Spleen (tissue), 11 donors: ENCODE measurements at regions not wholly inside any gene's neighbourhood (a gene's known extent, or its start where the extent isn't known, plus 50 kb on each side); places are given as distances from the start of the nearest gene placed in this dataset.

Experiments
- DNase-seq: peaks from one replicate; pipeline ENCODE4 v3.0.0-alpha.2; 2020
- H3K27ac ChIP-seq, 8 donors: fragments of 200-600 bp; sonication (generic) in 7 of 8; 1 replicate in 4 of 8; 2 replicates in 4 of 8; pipeline versions ENCODE4 v1.5.0 to v1.8.0; 2016 to 2021; ENCODE audit warnings: inconsistent platforms in 4 of 8, mild to moderate bottlenecking in 4 of 8, moderate library complexity in 1 of 8
- H3K27me3 ChIP-seq, 7 donors: fragments of 200-600 bp; sonication (generic) in 6 of 7; replicated peaks in 1 of 7; 1 replicate in 4 of 7; 2 replicates in 3 of 7; pipeline versions ENCODE4 v1.5.0 to v1.8.0; 2016 to 2021; ENCODE audit warnings: inconsistent platforms in 3 of 7, mild to moderate bottlenecking in 1 of 7
- H3K36me3 ChIP-seq, 6 donors: fragments of 200-600 bp; sonication (generic) in 5 of 6; 1 replicate in 4 of 6; 2 replicates in 2 of 6; pipeline versions ENCODE4 v1.5.0 to v1.8.0; 2016 to 2021; ENCODE audit warnings: inconsistent platforms in 2 of 6
- H3K4me1 ChIP-seq, 6 donors: fragments of 200-600 bp; sonication (generic) in 5 of 6; 1 replicate in 3 of 6; 2 replicates in 3 of 6; pipeline versions ENCODE4 v1.5.0 to v1.8.0; 2016 to 2021; ENCODE audit warnings: inconsistent platforms in 3 of 6
- H3K4me3 ChIP-seq, 8 donors: fragments of 200-600 bp; sonication (generic) in 7 of 8; 1 replicate in 4 of 8; 2 replicates in 4 of 8; pipeline versions ENCODE4 v1.5.0 to v1.8.0; 2016 to 2021; ENCODE audit warnings: inconsistent platforms in 4 of 8, mild to moderate bottlenecking in 4 of 8, moderate library complexity in 2 of 8
- H3K9me3 ChIP-seq, 8 donors: fragments of 200-600 bp; sonication (generic) in 7 of 8; 1 replicate in 4 of 8; 2 replicates in 4 of 8; pipeline versions ENCODE4 v1.5.0 to v1.8.0; 2016 to 2021; ENCODE audit warnings: inconsistent platforms in 4 of 8
- POLR2A ChIP-seq, 3 donors: fragments of 450-650 bp; IDR thresholded peaks; one replicate each; pipeline ENCODE4 v1.5.1; 2017; ENCODE audit warnings: antibody characterized with exemption in 3 of 3, mild to moderate bottlenecking in 1 of 3
- POLR2AphosphoS5 ChIP-seq, 3 donors: sonication (generic); formaldehyde crosslinking; IDR thresholded peaks; one replicate each; pipeline ENCODE4 v1.5.1; 2017; ENCODE audit warnings: antibody characterized with exemption in 3 of 3
- WGBS, 5 donors: extraction: QIAGEN DNeasy Blood & Tissue Kit in 3 of 5; methylation state at CpG; one replicate each; pipeline versions ENCODE4 v1.1.5 to v1.1.7; 2013 to 2018; 5-methylcytosine and 5-hydroxymethylcytosine counted together
- intact Hi-C: fragments of 100-400 bp; cut with DNase I; formaldehyde crosslinking; loops from one replicate; pipeline ENCODE4 v1.15.0; 2023; ENCODE audit warnings: low total_unique reads
- TF ChIP-seq, protein P1 (sequence below), 11 experiments: fragments of 200-600 bp in 7 of 11; fragments of 450-650 bp in 4 of 11; sonication (generic) in 4 of 11; IDR thresholded peaks in 8 of 11; conservative IDR thresholded peaks in 3 of 11; 1 replicate in 7 of 11; 2 replicates in 4 of 11; pipeline versions ENCODE4 v1.4.0 to v1.8.0; 2016 to 2021; ENCODE audit warnings: antibody characterized with exemption in 11 of 11, inconsistent platforms in 4 of 11, mild to moderate bottlenecking in 1 of 11
- donor health status: healthy with polysubstance abuse.
- donor health status: DM: no; HTN: no; CAD: no; lungs with moderate emphysema.
- donor health status: DM: no; HTN: no; CAD: no.
- donor health status: Bipolar disorder and iron deficiency.
- donor health status: healthy.
- donor health status: DM: no; HTN: no; CAD: no.
- donor health status: DM: yes; HTN: yes; CAD: no.

DNA sequence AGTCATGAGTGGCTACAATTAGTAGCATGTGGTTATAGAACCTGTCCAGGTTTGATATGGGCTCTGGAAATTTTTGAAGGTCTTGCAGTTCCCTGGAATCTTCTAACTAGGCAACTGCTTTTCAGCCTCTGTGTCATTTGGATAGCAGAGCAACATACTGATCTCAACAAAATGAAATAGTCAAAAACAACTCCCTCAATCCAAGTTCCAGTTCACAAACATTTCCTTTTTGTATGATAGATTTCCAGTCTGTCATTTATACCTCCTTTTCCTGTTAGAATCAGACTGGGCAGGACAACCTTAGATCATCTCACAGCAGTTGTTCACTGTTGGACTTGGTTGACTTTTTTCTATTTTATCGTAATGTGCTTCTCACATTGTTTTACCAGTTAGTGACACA is 442.1 kb upstream of the PDE3A start:
- H3K9me3 ChIP-seq: no peaks in the 10 kb centered on the region
- no peaks in the 10 kb centered on the region for H3K36me3 ChIP-seq
- no peak overlapping the region for H3K27ac ChIP-seq
- H3K4me1 ChIP-seq: no peaks in the 10 kb centered on the region
- TF ChIP-seq, protein P1, sequence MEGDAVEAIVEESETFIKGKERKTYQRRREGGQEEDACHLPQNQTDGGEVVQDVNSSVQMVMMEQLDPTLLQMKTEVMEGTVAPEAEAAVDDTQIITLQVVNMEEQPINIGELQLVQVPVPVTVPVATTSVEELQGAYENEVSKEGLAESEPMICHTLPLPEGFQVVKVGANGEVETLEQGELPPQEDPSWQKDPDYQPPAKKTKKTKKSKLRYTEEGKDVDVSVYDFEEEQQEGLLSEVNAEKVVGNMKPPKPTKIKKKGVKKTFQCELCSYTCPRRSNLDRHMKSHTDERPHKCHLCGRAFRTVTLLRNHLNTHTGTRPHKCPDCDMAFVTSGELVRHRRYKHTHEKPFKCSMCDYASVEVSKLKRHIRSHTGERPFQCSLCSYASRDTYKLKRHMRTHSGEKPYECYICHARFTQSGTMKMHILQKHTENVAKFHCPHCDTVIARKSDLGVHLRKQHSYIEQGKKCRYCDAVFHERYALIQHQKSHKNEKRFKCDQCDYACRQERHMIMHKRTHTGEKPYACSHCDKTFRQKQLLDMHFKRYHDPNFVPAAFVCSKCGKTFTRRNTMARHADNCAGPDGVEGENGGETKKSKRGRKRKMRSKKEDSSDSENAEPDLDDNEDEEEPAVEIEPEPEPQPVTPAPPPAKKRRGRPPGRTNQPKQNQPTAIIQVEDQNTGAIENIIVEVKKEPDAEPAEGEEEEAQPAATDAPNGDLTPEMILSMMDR (IDR thresholded peaks at IDR 0.05 in 8 of 11, conservative IDR thresholded peaks at IDR 0.05 in 3 of 11): no peak
- TF ChIP-seq POLR2A (IDR thresholded peaks at IDR 0.05) (no peak), POLR2AphosphoS5 (IDR thresholded peaks at IDR 0.05) (no peak)
- no peak overlapping the region for H3K4me3 ChIP-seq
- intact Hi-C loops: no loop called here
- no peaks in the 10 kb centered on the region for H3K27me3 ChIP-seq
- no peak for DNase-seq
- WGBS, 5 donors: 87 to 98% (median 96%) methylated on average over 1 of the region's 1 CpG

DNA sequence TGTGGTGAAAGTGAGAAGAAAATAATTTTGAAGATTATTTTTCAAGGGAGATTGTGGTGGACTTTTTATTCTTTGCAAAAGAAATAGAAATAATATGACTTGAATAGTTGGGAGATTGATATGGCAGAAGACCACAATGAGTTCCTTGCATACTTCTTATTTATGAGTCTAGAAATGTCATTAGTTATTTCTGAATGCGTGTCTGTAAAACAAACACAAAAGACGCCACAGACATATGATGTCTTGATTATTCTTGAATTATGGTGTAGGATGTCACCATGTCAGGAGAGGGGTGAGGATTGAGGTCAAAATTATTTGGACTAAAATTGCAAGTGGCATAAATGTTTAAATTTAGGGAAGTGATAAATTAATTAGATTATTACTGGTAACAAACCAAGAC is 440.7 kb upstream of the PDE3A start:
- Histone ChIP-seq H3K4me3 (no peak overlapping the region), H3K4me1 (no peaks in the 10 kb centered on the region), H3K9me3 (no peaks in the 10 kb centered on the region), H3K27me3 (no peaks in the 10 kb centered on the region), H3K36me3 (no peaks in the 10 kb centered on the region), H3K27ac (no peak overlapping the region)
- 66 to 91% (median 88%) methylated on average over 2 of the region's 2 CpGs for WGBS, 5 donors
- intact Hi-C loops: no loop called here
- no peak for DNase-seq
- TF ChIP-seq POLR2AphosphoS5 (IDR thresholded peaks at IDR 0.05) (no peak), POLR2A (IDR thresholded peaks at IDR 0.05) (no peak)
- TF ChIP-seq, protein P1 (IDR thresholded peaks at IDR 0.05 in 8 of 11, conservative IDR thresholded peaks at IDR 0.05 in 3 of 11): no peak

DNA sequence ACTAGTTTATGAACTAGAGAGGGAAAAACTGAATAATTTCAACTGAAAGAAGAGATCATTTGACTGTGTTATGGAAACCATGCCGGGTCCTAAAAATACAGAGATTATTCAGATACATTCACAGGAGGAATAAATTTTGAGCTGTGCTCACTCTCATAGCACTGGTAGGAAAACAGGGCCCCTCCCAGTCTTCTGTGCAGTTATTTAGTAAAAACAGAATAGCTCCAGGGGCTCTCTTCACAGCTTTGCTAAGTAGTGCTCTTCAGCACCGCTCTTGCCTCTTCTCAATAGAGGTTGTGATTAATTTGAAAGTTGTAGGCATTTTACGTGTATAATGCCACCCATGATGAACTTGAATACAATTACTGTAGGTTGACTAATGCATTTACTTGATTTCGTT is 435.9 kb upstream of the PDE3A start:
- WGBS, 5 donors: 76 to 96% (median 90%) methylated on average over 4 of the region's 4 CpGs
- H3K27me3 ChIP-seq: no peaks in the 10 kb centered on the region
- H3K9me3 ChIP-seq: no peaks in the 10 kb centered on the region
- H3K36me3 ChIP-seq: no peaks in the 10 kb centered on the region
- DNase-seq: no peak
- H3K4me3 ChIP-seq: no peak overlapping the region
- intact Hi-C loops: no loop called here
- TF ChIP-seq POLR2A (IDR thresholded peaks at IDR 0.05) (no peak), POLR2AphosphoS5 (IDR thresholded peaks at IDR 0.05) (no peak)
- TF ChIP-seq, protein P1 (IDR thresholded peaks at IDR 0.05 in 8 of 11, conservative IDR thresholded peaks at IDR 0.05 in 3 of 11): no peak
- H3K4me1 ChIP-seq: no peaks in the 10 kb centered on the region
- no peak overlapping the region for H3K27ac ChIP-seq

DNA sequence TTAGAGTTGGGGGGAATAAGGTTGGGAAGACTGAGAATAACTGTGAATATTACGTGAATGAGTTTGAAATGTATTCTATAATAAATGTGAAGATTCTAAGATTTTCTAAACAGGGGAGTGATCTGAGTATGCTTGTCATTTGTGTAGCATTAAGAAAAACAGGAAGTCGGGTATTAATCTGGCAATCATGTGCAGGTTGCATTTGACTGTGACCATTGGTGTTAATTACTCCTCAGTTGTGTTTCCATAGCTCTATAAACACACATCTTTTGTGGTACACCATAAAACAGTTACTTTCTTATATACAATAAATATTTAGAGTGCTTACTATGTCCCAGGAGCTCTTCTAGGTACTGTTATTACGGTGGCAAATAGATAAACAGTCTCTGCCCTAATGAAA is 434.4 kb upstream of the PDE3A start:
- Histone ChIP-seq H3K9me3 (no peaks in the 10 kb centered on the region), H3K27me3 (no peaks in the 10 kb centered on the region), H3K27ac (no peak overlapping the region), H3K4me1 (no peaks in the 10 kb centered on the region), H3K36me3 (no peaks in the 10 kb centered on the region), H3K4me3 (no peak overlapping the region)
- no peak for DNase-seq
- intact Hi-C loops: no loop called here
- WGBS, 5 donors: 77 to 89% (median 81%) methylated on average over 3 of the region's 3 CpGs
- no peak for TF ChIP-seq POLR2AphosphoS5 (IDR thresholded peaks at IDR 0.05)
- TF ChIP-seq, protein P1 (IDR thresholded peaks at IDR 0.05 in 8 of 11, conservative IDR thresholded peaks at IDR 0.05 in 3 of 11): no peak
- TF ChIP-seq POLR2A (IDR thresholded peaks at IDR 0.05): no peak
